Vagina (tissue), 2 donors: ENCODE measurements at regions not wholly inside any gene's neighbourhood (a gene's known extent, or its start where the extent isn't known, plus 50 kb on each side); places are given as distances from the start of the nearest gene placed in this dataset.

Source experiments
- CTCF ChIP-seq, 3 experiments: fragments of 450-650 bp in 2 of 3; fragments of 200-600 bp in 1 of 3; sonication (generic) in 1 of 3; IDR thresholded peaks; one replicate each; pipeline ENCODE4 v1.5.1; 2017 to 2019; ENCODE audit warnings: antibody characterized with exemption in 3 of 3, mild to moderate bottlenecking in 2 of 3, moderate library complexity in 2 of 3
- POLR2A ChIP-seq, 2 donors: fragments of 450-650 bp; IDR thresholded peaks; one replicate each; pipeline ENCODE4 v1.6.1; 2017; ENCODE audit warnings: antibody characterized with exemption in 2 of 2, mild to moderate bottlenecking in 2 of 2, moderate library complexity in 2 of 2
- POLR2AphosphoS5 ChIP-seq, 2 donors: sonication (generic); formaldehyde crosslinking; IDR thresholded peaks; one replicate each; pipeline ENCODE4 v1.9.0; 2017; ENCODE audit warnings: antibody characterized with exemption in 2 of 2, mild to moderate bottlenecking in 2 of 2, low read depth in 1 of 2; ENCODE audit not compliant: insufficient read depth in 1 of 2

- TF ChIP-seq CTCF (IDR thresholded peaks at IDR 0.05) (no peak), POLR2A (IDR thresholded peaks at IDR 0.05) (no peak), POLR2AphosphoS5 (IDR thresholded peaks at IDR 0.05; ENCODE audit: insufficient read depth in 1 of 2, low read depth in 1 of 2) (no peak)
These were observed 343.8 kb downstream of the USP25 start for GRCh38 chr21:16073586-16073985.
